CD4-positive, CD25-positive, alpha-beta regulatory T cell (primary cell): ENCODE measurements at regions not wholly inside any gene's neighbourhood (a gene's known extent, or its start where the extent isn't known, plus 50 kb on each side); places are given as distances from the start of the nearest gene placed in this dataset.
A peak's percentile ranks its signal among the peaks of the same experiment; 100 is the strongest.

Experiments used
- ATAC-seq, 2 donors: fragments of 150-1000 bp; cut with Tn5 transposase; one replicate each; pipeline ENCODE4 v1.10.0; 2021; ENCODE audit warnings: low read depth in 2 of 2, moderate number of reproducible peaks in 2 of 2, moderate library complexity in 1 of 2
- DNase-seq, 3 donors: peaks; one replicate each; pipeline versions ENCODE4 v3.0.0 to v3.0.0-alpha.2; 2012 to 2022; ENCODE audit warnings: mixed read lengths in 1 of 3
- H3K27ac ChIP-seq: one replicate; pipeline ENCODE4 v1.7.0; 2013; ENCODE audit warnings: mild to moderate bottlenecking, low read length; ENCODE audit not compliant: insufficient read depth, poor library complexity, severe bottlenecking
- H3K27me3 ChIP-seq: one replicate; pipeline ENCODE4 v1.7.0; 2013; ENCODE audit warnings: low read length; ENCODE audit not compliant: control insufficient read depth, insufficient read depth
- H3K36me3 ChIP-seq: one replicate; pipeline ENCODE4 v1.7.0; 2013; ENCODE audit warnings: mild to moderate bottlenecking, low read length, moderate library complexity; ENCODE audit not compliant: control insufficient read depth, insufficient read depth
- H3K4me1 ChIP-seq: 2 replicates; pipeline ENCODE4 v1.7.0; 2013; ENCODE audit warnings: mild to moderate bottlenecking, low read length; ENCODE audit not compliant: insufficient read depth, control insufficient read depth, poor library complexity, severe bottlenecking
- H3K4me3 ChIP-seq: one replicate; pipeline ENCODE4 v1.7.0; 2013; ENCODE audit warnings: low read depth, mild to moderate bottlenecking, low read length, moderate library complexity
- H3K9me3 ChIP-seq, 2 experiments: 1 replicate in 1 of 2; 2 replicates in 1 of 2; pipeline ENCODE4 v1.7.0; 2013; ENCODE audit warnings: low read length in 2 of 2, mild to moderate bottlenecking in 1 of 2, moderate library complexity in 1 of 2; ENCODE audit not compliant: control insufficient read depth in 2 of 2
- H3K27ac Mint-ChIP-seq, 3 donors: one replicate each; pipeline ENCODE4 v1.8.0; 2020 to 2022; ENCODE audit warnings: mild to moderate bottlenecking in 3 of 3, mixed read lengths in 3 of 3, moderate library complexity in 2 of 3
- H3K27me3 Mint-ChIP-seq: one replicate; pipeline ENCODE4 v1.8.0; 2022; ENCODE audit warnings: mild to moderate bottlenecking, mixed read lengths
- H3K36me3 Mint-ChIP-seq: one replicate; pipeline ENCODE4 v1.8.0; 2020; ENCODE audit warnings: mixed read lengths
- H3K4me1 Mint-ChIP-seq, 4 donors: one replicate each; pipeline ENCODE4 v1.8.0; 2020 to 2022; ENCODE audit warnings: mixed read lengths in 4 of 4, mild to moderate bottlenecking in 1 of 4
- H3K4me3 Mint-ChIP-seq, 4 donors: one replicate each; pipeline ENCODE4 v1.8.0; 2020 to 2022; ENCODE audit warnings: mild to moderate bottlenecking in 4 of 4, mixed read lengths in 4 of 4, moderate library complexity in 3 of 4
- H3K9me3 Mint-ChIP-seq, 7 donors: one replicate each; pipeline ENCODE4 v1.8.0; 2020 to 2022; ENCODE audit warnings: mixed read lengths in 7 of 7, mild to moderate bottlenecking in 3 of 7, moderate library complexity in 2 of 7

DNA sequence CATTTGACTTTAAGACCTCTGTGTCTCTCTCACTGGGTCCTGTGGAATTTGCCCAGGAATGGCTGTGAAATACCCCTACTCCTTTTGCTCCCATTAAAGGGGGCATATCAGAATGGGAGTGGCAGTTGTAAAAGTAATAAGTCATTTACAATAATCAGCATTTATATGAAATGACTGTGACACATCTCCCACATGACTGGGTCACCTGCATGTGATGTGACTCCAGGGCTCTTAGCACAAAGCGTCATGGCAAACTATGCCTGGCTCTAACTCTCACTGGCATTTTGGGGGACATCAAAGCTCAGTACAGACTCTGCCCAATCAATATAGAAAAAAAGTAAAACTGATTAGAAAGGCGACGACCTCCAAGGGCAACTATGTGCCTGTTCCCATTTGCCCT is 157.6 kb downstream of the RPS24 start:
- no peak overlapping the region for H3K27ac ChIP-seq
- H3K27me3 ChIP-seq = no peaks in the 10 kb centered on the region
- peak overlapping the region in 1 of 3 donors; percentile 18 for H3K27ac Mint-ChIP-seq
- H3K4me1 ChIP-seq = no peaks in the 10 kb centered on the region
- no peaks in the 10 kb centered on the region for H3K27me3 Mint-ChIP-seq
- H3K4me3 ChIP-seq = no peak overlapping the region
- no peaks in the 10 kb centered on the region for H3K4me1 Mint-ChIP-seq
- DNase-seq (no peak), ATAC-seq (no peak)
- H3K9me3 Mint-ChIP-seq = peaks cover 0 to 6% (median 1%) of the 10 kb centered on the region in 7 donors
- H3K9me3 ChIP-seq = peaks cover 0 to 9% of the 10 kb centered on the region in 2 experiments
- H3K36me3 ChIP-seq = no peaks in the 10 kb centered on the region
- H3K36me3 Mint-ChIP-seq = no peaks in the 10 kb centered on the region
- no peak overlapping the region for H3K4me3 Mint-ChIP-seq

GRCh38 chr10:78193189-78193588 is 159.5 kb downstream of the RPS24 start:
- Histone ChIP-seq H3K27ac (no peak overlapping the region), H3K9me3 (peaks cover 0 to 9% of the 10 kb centered on the region in 2 experiments), H3K4me3 (no peak overlapping the region), H3K36me3 (no peaks in the 10 kb centered on the region), H3K27me3 (no peaks in the 10 kb centered on the region), H3K4me1 (no peaks in the 10 kb centered on the region)
- H3K27ac Mint-ChIP-seq = no peak overlapping the region
- no peaks in the 10 kb centered on the region for H3K4me1 Mint-ChIP-seq
- DNase-seq = no peak
- no peaks in the 10 kb centered on the region for H3K27me3 Mint-ChIP-seq
- H3K36me3 Mint-ChIP-seq = no peaks in the 10 kb centered on the region
- no peak overlapping the region for H3K4me3 Mint-ChIP-seq
- no peak for ATAC-seq
- peaks cover 0 to 6% (median 1%) of the 10 kb centered on the region in 7 donors for H3K9me3 Mint-ChIP-seq

DNA sequence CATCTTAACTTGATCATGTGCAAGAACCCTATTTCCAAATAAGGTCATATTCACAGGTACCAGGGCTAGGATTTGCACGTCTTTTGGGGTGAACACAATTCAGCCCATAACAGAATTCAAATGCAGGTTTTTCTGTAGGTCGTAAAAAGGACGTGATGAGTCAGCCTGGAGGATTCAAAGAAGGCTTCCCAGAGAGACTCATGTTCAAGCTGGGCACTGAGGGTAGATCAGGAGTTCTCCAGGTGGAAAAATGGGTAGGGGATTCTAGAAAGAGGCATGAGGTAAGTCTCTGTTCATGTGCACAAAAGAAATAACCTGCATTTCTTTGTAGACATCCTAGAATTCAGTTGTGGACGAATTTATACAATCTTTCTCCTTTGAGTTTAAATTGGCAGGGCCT is 160.4 kb downstream of the RPS24 start:
- Mint-ChIP-seq H3K27ac (no peak overlapping the region), H3K4me3 (no peak overlapping the region), H3K4me1 (no peaks in the 10 kb centered on the region), H3K36me3 (no peaks in the 10 kb centered on the region), H3K9me3 (peaks cover 0 to 6% (median 1%) of the 10 kb centered on the region in 7 donors), H3K27me3 (no peaks in the 10 kb centered on the region)
- no peak for ATAC-seq
- Histone ChIP-seq H3K27me3 (no peaks in the 10 kb centered on the region), H3K4me1 (no peaks in the 10 kb centered on the region), H3K4me3 (no peak overlapping the region), H3K36me3 (no peaks in the 10 kb centered on the region), H3K9me3 (peaks cover 0 to 9% of the 10 kb centered on the region in 2 experiments), H3K27ac (no peak overlapping the region)
- no peak for DNase-seq

GRCh38 chr10:78194539-78195402 is 161.1 kb downstream of the RPS24 start:
- no peaks in the 10 kb centered on the region for H3K4me1 Mint-ChIP-seq
- H3K4me1 ChIP-seq = no peaks in the 10 kb centered on the region
- H3K4me3 Mint-ChIP-seq = no peak overlapping the region
- H3K27me3 ChIP-seq = no peaks in the 10 kb centered on the region
- ATAC-seq = no peak
- DNase-seq = no peak
- H3K4me3 ChIP-seq = no peak overlapping the region
- peaks cover 0 to 9% of the 10 kb centered on the region in 2 experiments for H3K9me3 ChIP-seq
- H3K27ac ChIP-seq = no peak overlapping the region
- no peak overlapping the region for H3K27ac Mint-ChIP-seq
- no peaks in the 10 kb centered on the region for H3K36me3 Mint-ChIP-seq
- H3K36me3 ChIP-seq = no peaks in the 10 kb centered on the region
- peaks cover 0 to 6% (median 1%) of the 10 kb centered on the region in 7 donors for H3K9me3 Mint-ChIP-seq
- H3K27me3 Mint-ChIP-seq = no peaks in the 10 kb centered on the region

DNA sequence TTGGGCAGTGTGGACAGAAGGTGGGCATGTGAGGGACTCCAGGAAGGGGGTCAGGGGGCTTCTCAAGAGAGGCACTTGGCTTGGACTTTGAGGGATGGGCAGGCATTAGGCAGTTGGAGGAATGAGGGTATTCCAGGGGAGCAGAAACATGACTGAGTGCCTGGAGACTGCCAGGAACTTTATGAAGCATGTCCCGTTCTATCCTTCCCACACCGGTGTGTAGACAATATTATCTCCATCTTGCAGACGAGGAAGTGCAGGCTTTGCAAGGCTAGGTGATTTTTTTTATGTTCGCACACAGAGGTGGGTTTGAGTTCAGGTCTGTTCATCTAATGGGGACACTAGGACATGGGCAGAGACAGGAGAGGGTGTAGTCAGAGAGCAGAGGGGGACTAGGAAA is 162.7 kb downstream of the RPS24 start:
- Mint-ChIP-seq H3K27ac (no peak overlapping the region), H3K4me1 (no peaks in the 10 kb centered on the region), H3K27me3 (peaks cover 2% of the 10 kb centered on the region), H3K4me3 (no peak overlapping the region), H3K9me3 (peaks cover 0 to 6% (median 1%) of the 10 kb centered on the region in 7 donors), H3K36me3 (no peaks in the 10 kb centered on the region)
- no peak overlapping the region for H3K27ac ChIP-seq
- no peaks in the 10 kb centered on the region for H3K4me1 ChIP-seq
- no peaks in the 10 kb centered on the region for H3K27me3 ChIP-seq
- no peak overlapping the region for H3K4me3 ChIP-seq
- H3K36me3 ChIP-seq = no peaks in the 10 kb centered on the region
- DNase-seq = no peak
- peaks cover 0 to 9% of the 10 kb centered on the region in 2 experiments for H3K9me3 ChIP-seq
- ATAC-seq = no peak

GRCh38 chr10:78196964-78197363 is 163.3 kb downstream of the RPS24 start:
- Histone ChIP-seq H3K4me1 (no peaks in the 10 kb centered on the region), H3K27ac (no peak overlapping the region), H3K27me3 (no peaks in the 10 kb centered on the region), H3K9me3 (peaks cover 0 to 9% of the 10 kb centered on the region in 2 experiments), H3K36me3 (no peaks in the 10 kb centered on the region), H3K4me3 (no peak overlapping the region)
- Mint-ChIP-seq H3K27me3 (peaks cover 5% of the 10 kb centered on the region), H3K4me1 (no peaks in the 10 kb centered on the region), H3K9me3 (peaks cover 0 to 6% (median 1%) of the 10 kb centered on the region in 7 donors), H3K27ac (no peak overlapping the region), H3K4me3 (no peak overlapping the region), H3K36me3 (no peaks in the 10 kb centered on the region)
- ATAC-seq (no peak), DNase-seq (peak in 1 of 3 donors; percentile 2)

- Histone ChIP-seq H3K4me3 (no peak overlapping the region), H3K9me3 (peaks cover 0 to 9% of the 10 kb centered on the region in 2 experiments), H3K27me3 (no peaks in the 10 kb centered on the region), H3K27ac (no peak overlapping the region), H3K36me3 (no peaks in the 10 kb centered on the region), H3K4me1 (no peaks in the 10 kb centered on the region)
- Mint-ChIP-seq H3K27ac (no peak overlapping the region), H3K36me3 (no peaks in the 10 kb centered on the region), H3K4me1 (no peaks in the 10 kb centered on the region), H3K4me3 (no peak overlapping the region), H3K9me3 (peaks cover 0 to 6% (median 1%) of the 10 kb centered on the region in 7 donors), H3K27me3 (peaks cover 5% of the 10 kb centered on the region)
- DNase-seq (no peak), ATAC-seq (no peak)
Measured at GRCh38 chr10:78197628-78198272, 164.1 kb downstream of the RPS24 start.
